HG03565 (cell line): ENCODE measurements at regions not wholly inside any gene's neighbourhood (a gene's known extent, or its start where the extent isn't known, plus 50 kb on each side); places are given as distances from the start of the nearest gene placed in this dataset.

Experiments
- ATAC-seq: cut with Tn5 transposase; IDR thresholded peaks from one replicate; pipeline ENCODE4 v1.9.1; 2021; ENCODE audit warnings: mild to moderate bottlenecking, moderate library complexity; ENCODE audit not compliant: unreplicated experiment

GRCh38 chr6:44531442-44532015 lies 144.0 kb downstream of the CDC5L start:
- no peak for ATAC-seq

- no peak for ATAC-seq
Measured at GRCh38 chr6:44533421-44533820, 145.9 kb downstream of the CDC5L start.

- ATAC-seq: no peak
Measured at GRCh38 chr6:44534291-44534690, 146.8 kb downstream of the CDC5L start.

GRCh38 chr6:44535446-44535845 lies 147.9 kb downstream of the CDC5L start:
- ATAC-seq: no peak

GRCh38 chr6:44535967-44536366 lies 148.5 kb downstream of the CDC5L start:
- ATAC-seq: no peak

GRCh38 chr6:44537306-44538049 lies 150.0 kb downstream of the CDC5L start:
- no peak for ATAC-seq

GRCh38 chr6:44538131-44538806 lies 150.8 kb downstream of the CDC5L start:
- no peak for ATAC-seq

GRCh38 chr6:44538807-44539201 lies 151.3 kb downstream of the CDC5L start:
- ATAC-seq: no peak

GRCh38 chr6:44539701-44540355 lies 152.3 kb downstream of the CDC5L start:
- no peak for ATAC-seq

GRCh38 chr6:44540881-44541280 lies 153.4 kb downstream of the CDC5L start:
- no peak for ATAC-seq

- ATAC-seq: no peak
Measured at GRCh38 chr6:44542401-44543116, 155.1 kb downstream of the CDC5L start.

- ATAC-seq: no peak
Measured at GRCh38 chr6:44543664-44544063, 156.2 kb downstream of the CDC5L start.

GRCh38 chr6:44545224-44545623 lies 157.7 kb downstream of the CDC5L start:
- ATAC-seq: no peak

- no peak for ATAC-seq
Measured at GRCh38 chr6:44548319-44548718, 160.8 kb downstream of the CDC5L start.

GRCh38 chr6:44549516-44549915 lies 162.0 kb downstream of the CDC5L start:
- no peak for ATAC-seq

GRCh38 chr6:44554194-44554593 lies 166.7 kb downstream of the CDC5L start:
- no peak for ATAC-seq

GRCh38 chr6:44554861-44555260 lies 167.4 kb downstream of the CDC5L start:
- no peak for ATAC-seq

- no peak for ATAC-seq
Measured at GRCh38 chr6:44556046-44556445, 168.5 kb downstream of the CDC5L start.

GRCh38 chr6:44558024-44558831 lies 170.7 kb downstream of the CDC5L start:
- ATAC-seq: no peak

- ATAC-seq: no peak
Measured at GRCh38 chr6:44558832-44559251, 171.3 kb downstream of the CDC5L start.
